HCT116 (cell line): ENCODE measurements at regions not wholly inside any gene's neighbourhood (a gene's known extent, or its start where the extent isn't known, plus 50 kb on each side); places are given as distances from the start of the nearest gene placed in this dataset.

Source experiments
- ATAC-seq: fragments of 200-7000 bp; cut with Tn5 transposase; 2 replicates; pipeline ENCODE4 v1.9.1; 2020; ENCODE audit warnings: mild to moderate bottlenecking, moderate library complexity
- BruUV-seq: library from RNA; stranded (reverse); fragments of 400-500 nt; replicated peaks from 2 replicates; lab custom pipeline; 2021; lab: Mats Ljungman, UMichigan
- CTCF ChIA-PET: fragments of 300-600 bp; sonication (Branson Sonifier 250); formaldehyde crosslinking; loops from one replicate; lab custom pipeline; 2021; ENCODE audit warnings: antibody characterized with exemption; lab: Charles Lee
- POLR2A ChIA-PET: fragments of 300-600, 350-600 bp; sonication (Branson Sonifier 250); formaldehyde crosslinking; loops from one replicate; lab custom pipeline; 2021; ENCODE audit warnings: antibody characterized with exemption; lab: Charles Lee
- RAD21 ChIA-PET, 2 experiments: fragments of 300-600 bp; sonication (Branson Sonifier 250); formaldehyde crosslinking; loops; one replicate each; lab custom pipeline; 2023; ENCODE audit warnings: low total read pairs in 2 of 2; ENCODE audit not compliant: uncharacterized antibody in 2 of 2, unreplicated experiment in 2 of 2, low non-redundant PET in 1 of 2; lab: Charles Lee
- DNase-seq: peaks from one replicate; pipeline ENCODE4 v3.0.0-alpha.2; 2010; ENCODE audit warnings: low read depth, low spot score
- H2AFZ ChIP-seq: fragments of 200-600 bp; shearing (Covaris generic), sonication (generic); 2 replicates; pipeline ENCODE4 v1.6.1; 2017; ENCODE audit warnings: low read depth, mixed run types, mixed read lengths, antibody characterized with exemption, low read length; ENCODE audit not compliant: poor library complexity, severe bottlenecking
- H3K27ac ChIP-seq: 2 replicates; pipeline ENCODE4 v1.5.1; 2012; ENCODE audit warnings: low read depth, low read length
- H3K27me3 ChIP-seq: fragments of 200-600 bp; sonication (generic); 2 replicates; pipeline ENCODE4 v1.6.1; 2016; ENCODE audit warnings: mixed run types, low read length, mixed read lengths; ENCODE audit not compliant: insufficient read depth
- H3K36me3 ChIP-seq, 2 experiments: fragments of 200-500 bp in 1 of 2; fragments of 200-600 bp in 1 of 2; sonication (Bioruptor generic) in 1 of 2; sonication (generic) in 1 of 2; 2 replicates each; pipeline versions ENCODE4 v1.5.1 to v1.6.1; 2014 to 2016; ENCODE audit warnings: low read length in 2 of 2, inconsistent platforms in 1 of 2, mixed read lengths in 1 of 2, mixed run types in 1 of 2; ENCODE audit not compliant: insufficient read depth in 2 of 2, control insufficient read depth in 1 of 2
- H3K4me1 ChIP-seq, 2 experiments: fragments of 200-600 bp in 1 of 2; sonication (generic) in 1 of 2; 2 replicates each; pipeline versions ENCODE4 v1.5.1 to v1.6.1; 2012 to 2017; ENCODE audit warnings: low read length in 2 of 2, inconsistent platforms in 1 of 2, mild to moderate bottlenecking in 1 of 2, mixed read lengths in 1 of 2, mixed run types in 1 of 2, moderate library complexity in 1 of 2; ENCODE audit not compliant: insufficient read depth in 2 of 2, control insufficient read depth in 1 of 2
- H3K4me2 ChIP-seq: fragments of 200-600 bp; sonication (generic); 2 replicates; pipeline ENCODE4 v1.6.1; 2017; ENCODE audit warnings: mixed run types, low read length, mixed read lengths
- H3K4me3 ChIP-seq, 2 experiments: fragments of 200-600 bp in 1 of 2; sonication (generic) in 1 of 2; replicated peaks in 1 of 2; 2 replicates each; pipeline ENCODE4 v1.5.1; 2011 to 2016; ENCODE audit warnings: low read length in 2 of 2, control low read depth in 1 of 2, low read depth in 1 of 2, mild to moderate bottlenecking in 1 of 2, mixed read lengths in 1 of 2, mixed run types in 1 of 2
- H3K79me2 ChIP-seq: fragments of 200-600 bp; sonication (generic); 2 replicates; pipeline ENCODE4 v1.6.1; 2017; ENCODE audit warnings: mild to moderate bottlenecking, mixed run types, low read length, moderate library complexity, mixed read lengths; ENCODE audit not compliant: insufficient read depth
- H3K9ac ChIP-seq: fragments of 200-600 bp; sonication (generic); 2 replicates; pipeline ENCODE4 v1.6.1; 2016; ENCODE audit warnings: low read length, mixed read lengths
- H3K9me2 ChIP-seq: fragments of 200-600 bp; sonication (generic), shearing (Covaris generic); 2 replicates; pipeline ENCODE4 v1.6.1; 2017; ENCODE audit warnings: mixed run types, mild to moderate bottlenecking, moderate library complexity; ENCODE audit not compliant: insufficient read depth
- H3K9me3 ChIP-seq, 2 experiments: fragments of 200-500 bp in 1 of 2; fragments of 200-600 bp in 1 of 2; sonication (Bioruptor generic) in 1 of 2; sonication (generic) in 1 of 2; 2 replicates each; pipeline ENCODE4 v1.6.1; 2014 to 2017; ENCODE audit warnings: low read length in 2 of 2, mixed read lengths in 2 of 2, inconsistent platforms in 1 of 2, low read depth in 1 of 2, mild to moderate bottlenecking in 1 of 2, mixed run types in 1 of 2, moderate library complexity in 1 of 2; ENCODE audit not compliant: control insufficient read depth in 1 of 2, insufficient read depth in 1 of 2
- H4K20me1 ChIP-seq: fragments of 200-600 bp; sonication (generic), shearing (Covaris generic); 2 replicates; pipeline ENCODE4 v1.6.1; 2017; ENCODE audit warnings: mixed run types, mild to moderate bottlenecking, moderate library complexity; ENCODE audit not compliant: insufficient read depth
- CBX3 ChIP-seq: IDR thresholded peaks from 2 replicates; pipeline ENCODE4 v1.6.1; 2012; ENCODE audit warnings: low read depth
- CEBPB ChIP-seq: IDR thresholded peaks from 2 replicates; pipeline ENCODE4 v1.6.1; 2012; ENCODE audit warnings: low read depth
- EGR1 ChIP-seq: IDR thresholded peaks from 2 replicates; pipeline ENCODE4 v1.6.1; 2012; ENCODE audit warnings: low read depth
- ELF1 ChIP-seq: IDR thresholded peaks from 2 replicates; pipeline ENCODE4 v1.6.1; 2012; ENCODE audit warnings: low read depth, borderline replicate concordance
- EZH2 ChIP-seq: fragments of 200-600 bp; sonication (generic); IDR thresholded peaks from 2 replicates; pipeline ENCODE4 v1.6.1; 2017; ENCODE audit warnings: antibody characterized with exemption, mixed run types
- EZH2phosphoT487 ChIP-seq: fragments of 200-600 bp; IDR thresholded peaks from 2 replicates; pipeline ENCODE4 v1.6.1; 2018; ENCODE audit warnings: antibody characterized with exemption, borderline replicate concordance
- POLR2A ChIP-seq: IDR thresholded peaks from 2 replicates; pipeline ENCODE4 v1.7.0; 2011; ENCODE audit warnings: borderline replicate concordance; ENCODE audit not compliant: insufficient read depth, insufficient read length; ENCODE audit errors: extremely low read depth
- RAD21 ChIP-seq: IDR thresholded peaks from 2 replicates; pipeline ENCODE4 v1.6.1; 2012; ENCODE audit warnings: low read depth, mild to moderate bottlenecking
- SIN3A ChIP-seq: IDR thresholded peaks from 2 replicates; pipeline ENCODE4 v1.6.1; 2012; ENCODE audit warnings: low read depth
- SRF ChIP-seq: IDR thresholded peaks from 2 replicates; pipeline ENCODE4 v1.6.1; 2012; ENCODE audit warnings: low read depth
- TCF7L2 ChIP-seq: IDR thresholded peaks from 2 replicates; pipeline ENCODE4 v1.7.0; 2011; ENCODE audit warnings: borderline replicate concordance, inconsistent platforms; ENCODE audit not compliant: insufficient read depth, insufficient read length; ENCODE audit errors: extremely low read depth
- YY1 ChIP-seq: IDR thresholded peaks from 2 replicates; pipeline ENCODE4 v1.6.1; 2011; ENCODE audit warnings: low read length, low read depth, moderate library complexity, mild to moderate bottlenecking; ENCODE audit not compliant: insufficient replicate concordance; ENCODE audit errors: extremely low read depth
- ZFX ChIP-seq: fragments of 450-650 bp; IDR thresholded peaks from 2 replicates; pipeline ENCODE4 v1.6.1; 2017
- intact Hi-C: fragments of 100-400 bp; cut with micrococcal nuclease; formaldehyde crosslinking; loops from 2 replicates; pipeline ENCODE4 v1.10.0; 2022
- TF ChIP-seq, protein P1 (sequence below), 3 experiments: fragments of 200-600 bp in 1 of 3; sonication (generic) in 1 of 3; IDR thresholded peaks in 2 of 3; conservative IDR thresholded peaks in 1 of 3; 2 replicates each; pipeline ENCODE4 v1.5.1; 2012 to 2017; ENCODE audit warnings: low read depth in 2 of 3, low read length in 2 of 3, antibody characterized with exemption in 1 of 3, borderline replicate concordance in 1 of 3, control low read depth in 1 of 3, mild to moderate bottlenecking in 1 of 3, mixed read lengths in 1 of 3, mixed run types in 1 of 3, moderate library complexity in 1 of 3; ENCODE audit not compliant: insufficient read depth in 1 of 3
- TF ChIP-seq, protein P2 (sequence below): IDR thresholded peaks from 2 replicates; pipeline ENCODE4 v1.6.1; 2012; ENCODE audit warnings: low read depth

DNA sequence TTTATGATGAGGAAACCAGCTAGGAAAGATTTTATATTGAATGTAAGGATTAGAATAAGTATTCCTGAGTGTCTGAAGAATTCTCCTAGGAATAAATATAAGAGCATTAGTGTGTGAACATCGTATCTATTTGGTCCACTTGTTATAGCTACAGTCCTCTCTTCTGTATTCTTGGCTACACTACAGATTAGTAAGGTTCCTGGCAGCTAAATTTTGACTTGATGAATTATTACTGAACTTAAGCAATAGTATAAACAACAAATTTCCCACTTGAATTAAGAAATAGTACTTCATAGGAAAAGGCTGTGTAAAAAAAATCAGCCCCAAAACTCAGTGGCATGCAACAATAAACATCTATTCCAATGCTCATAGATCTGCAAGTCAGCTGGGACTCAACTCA is 138.4 kb upstream of the G2E3 start:
- Histone ChIP-seq H4K20me1 (no peaks in the 10 kb centered on the region), H3K4me3 (no peak overlapping the region), H3K27me3 (peaks cover 26% of the 10 kb centered on the region), H3K9me3 (no peaks in the 10 kb centered on the region), H3K4me1 (no peaks in the 10 kb centered on the region), H2AFZ (no peak overlapping the region), H3K79me2 (no peaks in the 10 kb centered on the region), H3K9me2 (no peaks in the 10 kb centered on the region), H3K27ac (no peak overlapping the region), H3K36me3 (no peaks in the 10 kb centered on the region), H3K4me2 (no peak overlapping the region), H3K9ac (no peak overlapping the region)
- no peak for ATAC-seq
- POLR2A ChIA-PET = no interaction called here
- intact Hi-C loops = no loop called here
- BruUV-seq = no TSS peak
- no peak for DNase-seq
- RAD21 ChIA-PET = no interaction called here
- CTCF ChIA-PET = no interaction called here
- TF ChIP-seq ZFX (no peak), EZH2phosphoT487 (no peak), SIN3A (no peak), ELF1 (no peak), YY1 (no peak), TCF7L2 (no peak), RAD21 (no peak), SRF (no peak), EZH2 (no peak), EGR1 (no peak), CBX3 (no peak), POLR2A (no peak), CEBPB (no peak)
- TF ChIP-seq, protein P1, sequence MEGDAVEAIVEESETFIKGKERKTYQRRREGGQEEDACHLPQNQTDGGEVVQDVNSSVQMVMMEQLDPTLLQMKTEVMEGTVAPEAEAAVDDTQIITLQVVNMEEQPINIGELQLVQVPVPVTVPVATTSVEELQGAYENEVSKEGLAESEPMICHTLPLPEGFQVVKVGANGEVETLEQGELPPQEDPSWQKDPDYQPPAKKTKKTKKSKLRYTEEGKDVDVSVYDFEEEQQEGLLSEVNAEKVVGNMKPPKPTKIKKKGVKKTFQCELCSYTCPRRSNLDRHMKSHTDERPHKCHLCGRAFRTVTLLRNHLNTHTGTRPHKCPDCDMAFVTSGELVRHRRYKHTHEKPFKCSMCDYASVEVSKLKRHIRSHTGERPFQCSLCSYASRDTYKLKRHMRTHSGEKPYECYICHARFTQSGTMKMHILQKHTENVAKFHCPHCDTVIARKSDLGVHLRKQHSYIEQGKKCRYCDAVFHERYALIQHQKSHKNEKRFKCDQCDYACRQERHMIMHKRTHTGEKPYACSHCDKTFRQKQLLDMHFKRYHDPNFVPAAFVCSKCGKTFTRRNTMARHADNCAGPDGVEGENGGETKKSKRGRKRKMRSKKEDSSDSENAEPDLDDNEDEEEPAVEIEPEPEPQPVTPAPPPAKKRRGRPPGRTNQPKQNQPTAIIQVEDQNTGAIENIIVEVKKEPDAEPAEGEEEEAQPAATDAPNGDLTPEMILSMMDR (IDR thresholded peaks at IDR 0.05 in 2 of 3, conservative IDR thresholded peaks at IDR 0.05 in 1 of 3; ENCODE audit: borderline replicate concordance in 1 of 3, insufficient read depth in 1 of 3, low read depth in 2 of 3, low read length in 2 of 3) = no peak
- TF ChIP-seq, protein P2, sequence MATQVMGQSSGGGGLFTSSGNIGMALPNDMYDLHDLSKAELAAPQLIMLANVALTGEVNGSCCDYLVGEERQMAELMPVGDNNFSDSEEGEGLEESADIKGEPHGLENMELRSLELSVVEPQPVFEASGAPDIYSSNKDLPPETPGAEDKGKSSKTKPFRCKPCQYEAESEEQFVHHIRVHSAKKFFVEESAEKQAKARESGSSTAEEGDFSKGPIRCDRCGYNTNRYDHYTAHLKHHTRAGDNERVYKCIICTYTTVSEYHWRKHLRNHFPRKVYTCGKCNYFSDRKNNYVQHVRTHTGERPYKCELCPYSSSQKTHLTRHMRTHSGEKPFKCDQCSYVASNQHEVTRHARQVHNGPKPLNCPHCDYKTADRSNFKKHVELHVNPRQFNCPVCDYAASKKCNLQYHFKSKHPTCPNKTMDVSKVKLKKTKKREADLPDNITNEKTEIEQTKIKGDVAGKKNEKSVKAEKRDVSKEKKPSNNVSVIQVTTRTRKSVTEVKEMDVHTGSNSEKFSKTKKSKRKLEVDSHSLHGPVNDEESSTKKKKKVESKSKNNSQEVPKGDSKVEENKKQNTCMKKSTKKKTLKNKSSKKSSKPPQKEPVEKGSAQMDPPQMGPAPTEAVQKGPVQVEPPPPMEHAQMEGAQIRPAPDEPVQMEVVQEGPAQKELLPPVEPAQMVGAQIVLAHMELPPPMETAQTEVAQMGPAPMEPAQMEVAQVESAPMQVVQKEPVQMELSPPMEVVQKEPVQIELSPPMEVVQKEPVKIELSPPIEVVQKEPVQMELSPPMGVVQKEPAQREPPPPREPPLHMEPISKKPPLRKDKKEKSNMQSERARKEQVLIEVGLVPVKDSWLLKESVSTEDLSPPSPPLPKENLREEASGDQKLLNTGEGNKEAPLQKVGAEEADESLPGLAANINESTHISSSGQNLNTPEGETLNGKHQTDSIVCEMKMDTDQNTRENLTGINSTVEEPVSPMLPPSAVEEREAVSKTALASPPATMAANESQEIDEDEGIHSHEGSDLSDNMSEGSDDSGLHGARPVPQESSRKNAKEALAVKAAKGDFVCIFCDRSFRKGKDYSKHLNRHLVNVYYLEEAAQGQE = no peak
